ENCODE measurements at regions not wholly inside any gene's neighbourhood (a gene's known extent, or its start where the extent isn't known, plus 50 kb on each side); places are given as distances from the start of the nearest gene placed in this dataset.
A peak's percentile ranks its signal among the peaks of the same experiment; 100 is the strongest.

DNA sequence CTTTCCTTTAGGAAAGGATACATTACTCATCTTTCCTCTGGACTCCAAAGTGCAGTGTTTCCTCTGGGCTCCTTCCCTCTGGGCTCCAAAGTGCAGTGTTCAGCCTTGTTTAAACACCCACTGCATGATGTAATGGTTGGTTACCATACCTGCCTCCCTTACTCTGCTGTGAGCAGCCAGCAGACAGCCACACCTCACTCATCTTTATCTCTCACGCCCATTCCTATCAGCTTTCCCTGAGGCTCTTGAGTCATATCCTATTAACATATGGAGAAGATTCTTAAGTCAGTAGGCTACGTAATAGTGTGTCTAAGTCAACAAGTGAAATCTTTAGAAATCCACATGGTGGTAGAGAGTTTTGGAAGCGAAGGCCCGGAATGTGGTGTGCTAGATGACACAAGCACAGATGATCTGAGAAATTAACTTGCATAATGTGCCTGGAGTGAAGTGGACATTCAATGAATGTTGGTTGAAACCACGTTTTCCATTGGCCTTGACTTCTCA lies 97.2 kb upstream of the CTNNB1 start (continued):
- TF ChIP-seq, protein P1, sequence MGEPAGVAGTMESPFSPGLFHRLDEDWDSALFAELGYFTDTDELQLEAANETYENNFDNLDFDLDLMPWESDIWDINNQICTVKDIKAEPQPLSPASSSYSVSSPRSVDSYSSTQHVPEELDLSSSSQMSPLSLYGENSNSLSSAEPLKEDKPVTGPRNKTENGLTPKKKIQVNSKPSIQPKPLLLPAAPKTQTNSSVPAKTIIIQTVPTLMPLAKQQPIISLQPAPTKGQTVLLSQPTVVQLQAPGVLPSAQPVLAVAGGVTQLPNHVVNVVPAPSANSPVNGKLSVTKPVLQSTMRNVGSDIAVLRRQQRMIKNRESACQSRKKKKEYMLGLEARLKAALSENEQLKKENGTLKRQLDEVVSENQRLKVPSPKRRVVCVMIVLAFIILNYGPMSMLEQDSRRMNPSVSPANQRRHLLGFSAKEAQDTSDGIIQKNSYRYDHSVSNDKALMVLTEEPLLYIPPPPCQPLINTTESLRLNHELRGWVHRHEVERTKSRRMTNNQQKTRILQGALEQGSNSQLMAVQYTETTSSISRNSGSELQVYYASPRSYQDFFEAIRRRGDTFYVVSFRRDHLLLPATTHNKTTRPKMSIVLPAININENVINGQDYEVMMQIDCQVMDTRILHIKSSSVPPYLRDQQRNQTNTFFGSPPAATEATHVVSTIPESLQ (CRISPR knock-in tag; IDR thresholded peaks at IDR 0.05), result no peak
- no peak for TF ChIP-seq MYNN (IDR thresholded peaks at IDR 0.05)
- TF ChIP-seq MYNN (CRISPR knock-in tag; IDR thresholded peaks at IDR 0.05), result no peak
- TF ChIP-seq HDAC3 (IDR thresholded peaks at IDR 0.05; ENCODE audit: borderline replicate concordance, partially characterized antibody), result no peak
- TF ChIP-seq RBM39 (optimal IDR thresholded peaks at IDR 0.05; ENCODE audit: low read depth, low read length), result no peak
- TF ChIP-seq HDAC8 (tag; IDR thresholded peaks at IDR 0.05), result no peak
- no peak for TF ChIP-seq POLR2AphosphoS5 (IDR thresholded peaks at IDR 0.05; ENCODE audit: control insufficient read depth, insufficient read depth, low read depth, low read length)
- no peak for TF ChIP-seq PRMT5 (CRISPR knock-in tag; IDR thresholded peaks at IDR 0.05)
- TF ChIP-seq MTA2 (IDR thresholded peaks at IDR 0.05; ENCODE audit: low read depth), result no peak
- TF ChIP-seq EZH2 (IDR thresholded peaks at IDR 0.05; ENCODE audit: borderline replicate concordance, low read depth, low read length), result no peak
- TF ChIP-seq CHD2 (IDR thresholded peaks at IDR 0.05; ENCODE audit: low read depth, low read length), result no peak
- TF ChIP-seq BRCA1 (IDR thresholded peaks at IDR 0.05), result no peak
- no peak for TF ChIP-seq BRCA1 (CRISPR knock-in tag; IDR thresholded peaks at IDR 0.05)
- TF ChIP-seq RBM15 (IDR thresholded peaks at IDR 0.05; ENCODE audit: insufficient read depth, low read length), result no peak
- TF ChIP-seq ARHGAP35 (IDR thresholded peaks at IDR 0.05; ENCODE audit: partially characterized antibody), result no peak
- TF ChIP-seq ATF1 (CRISPR knock-in tag; IDR thresholded peaks at IDR 0.05), result no peak
- peak; percentile 62 for TF ChIP-seq ATF1 (tag; IDR thresholded peaks at IDR 0.05)
- TF ChIP-seq HMG20A (CRISPR knock-in tag; conservative IDR thresholded peaks at IDR 0.05), result no peak
- TF ChIP-seq, protein P2, sequence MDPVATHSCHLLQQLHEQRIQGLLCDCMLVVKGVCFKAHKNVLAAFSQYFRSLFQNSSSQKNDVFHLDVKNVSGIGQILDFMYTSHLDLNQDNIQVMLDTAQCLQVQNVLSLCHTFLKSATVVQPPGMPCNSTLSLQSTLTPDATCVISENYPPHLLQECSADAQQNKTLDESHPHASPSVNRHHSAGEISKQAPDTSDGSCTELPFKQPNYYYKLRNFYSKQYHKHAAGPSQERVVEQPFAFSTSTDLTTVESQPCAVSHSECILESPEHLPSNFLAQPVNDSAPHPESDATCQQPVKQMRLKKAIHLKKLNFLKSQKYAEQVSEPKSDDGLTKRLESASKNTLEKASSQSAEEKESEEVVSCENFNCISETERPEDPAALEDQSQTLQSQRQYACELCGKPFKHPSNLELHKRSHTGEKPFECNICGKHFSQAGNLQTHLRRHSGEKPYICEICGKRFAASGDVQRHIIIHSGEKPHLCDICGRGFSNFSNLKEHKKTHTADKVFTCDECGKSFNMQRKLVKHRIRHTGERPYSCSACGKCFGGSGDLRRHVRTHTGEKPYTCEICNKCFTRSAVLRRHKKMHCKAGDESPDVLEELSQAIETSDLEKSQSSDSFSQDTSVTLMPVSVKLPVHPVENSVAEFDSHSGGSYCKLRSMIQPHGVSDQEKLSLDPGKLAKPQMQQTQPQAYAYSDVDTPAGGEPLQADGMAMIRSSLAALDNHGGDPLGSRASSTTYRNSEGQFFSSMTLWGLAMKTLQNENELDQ (CRISPR knock-in tag; IDR thresholded peaks at IDR 0.05; ENCODE audit: borderline replicate concordance), result no peak
- TF ChIP-seq, protein P3, sequence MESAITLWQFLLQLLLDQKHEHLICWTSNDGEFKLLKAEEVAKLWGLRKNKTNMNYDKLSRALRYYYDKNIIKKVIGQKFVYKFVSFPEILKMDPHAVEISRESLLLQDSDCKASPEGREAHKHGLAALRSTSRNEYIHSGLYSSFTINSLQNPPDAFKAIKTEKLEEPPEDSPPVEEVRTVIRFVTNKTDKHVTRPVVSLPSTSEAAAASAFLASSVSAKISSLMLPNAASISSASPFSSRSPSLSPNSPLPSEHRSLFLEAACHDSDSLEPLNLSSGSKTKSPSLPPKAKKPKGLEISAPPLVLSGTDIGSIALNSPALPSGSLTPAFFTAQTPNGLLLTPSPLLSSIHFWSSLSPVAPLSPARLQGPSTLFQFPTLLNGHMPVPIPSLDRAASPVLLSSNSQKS (CRISPR knock-in tag; IDR thresholded peaks at IDR 0.05), result no peak
- no peak for TF ChIP-seq CEBPG (CRISPR knock-in tag; IDR thresholded peaks at IDR 0.05)
- TF ChIP-seq CEBPG (tag; conservative IDR thresholded peaks at IDR 0.05 in 1 of 2, IDR thresholded peaks at IDR 0.05 in 1 of 2), result peak; percentile 51 to 87
- no peak for TF ChIP-seq NFRKB (IDR thresholded peaks at IDR 0.05; ENCODE audit: low read depth)
- TF ChIP-seq ZNF282 (CRISPR knock-in tag; IDR thresholded peaks at IDR 0.05), result no peak
